HG03066 (cell line): ENCODE measurements at regions not wholly inside any gene's neighbourhood (a gene's known extent, or its start where the extent isn't known, plus 50 kb on each side); places are given as distances from the start of the nearest gene placed in this dataset.

ENCODE experiments used
- ATAC-seq: cut with Tn5 transposase; IDR thresholded peaks from one replicate; pipeline ENCODE4 v1.9.1; 2021; ENCODE audit warnings: low read depth; ENCODE audit not compliant: unreplicated experiment

DNA sequence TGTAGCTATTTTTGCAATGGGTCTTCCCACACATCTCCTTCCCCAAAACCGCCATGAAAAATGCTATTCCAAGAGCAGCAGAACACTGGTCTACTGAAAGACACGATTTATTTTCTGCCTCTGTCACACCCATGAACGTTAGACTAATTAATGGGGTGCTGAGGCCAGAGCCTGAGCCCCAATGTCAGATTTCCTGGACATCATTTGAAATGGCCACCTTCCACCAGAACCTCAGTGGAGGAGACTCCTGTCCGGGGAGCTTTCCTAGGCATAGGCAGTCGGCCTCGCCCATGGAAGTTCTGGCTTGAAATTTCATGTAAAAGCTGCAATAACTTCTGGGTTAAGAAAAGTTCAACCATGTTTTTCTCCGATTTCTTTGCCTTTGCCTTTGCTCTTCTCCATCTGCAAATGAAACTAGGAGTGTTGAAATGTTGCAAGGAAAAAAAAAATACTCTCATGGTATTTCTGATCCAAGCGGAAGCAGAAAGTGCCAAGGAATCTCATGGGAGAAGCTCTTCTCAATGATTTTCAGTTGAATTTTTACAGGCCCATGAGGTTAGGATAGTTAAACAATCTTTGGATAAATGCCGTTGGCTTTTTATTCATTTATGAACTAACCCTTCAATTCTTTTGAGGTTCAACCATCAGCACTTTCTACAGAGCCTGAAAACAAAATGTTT, 570.8 kb upstream of the MGMT start:
- no peak for ATAC-seq

- ATAC-seq = no peak
Measured at GRCh38 chr10:128896963-128897362, 570.1 kb upstream of the MGMT start.

- ATAC-seq = no peak
Measured at GRCh38 chr10:128897401-128898129, 569.5 kb upstream of the MGMT start.

GRCh38 chr10:128898133-128898915, 568.7 kb upstream of the MGMT start:
- ATAC-seq = no peak

- no peak for ATAC-seq
Measured at GRCh38 chr10:128898916-128899195, 568.2 kb upstream of the MGMT start.

- no peak for ATAC-seq
Measured at GRCh38 chr10:128900456-128900855, 566.6 kb upstream of the MGMT start.

GRCh38 chr10:128901236-128901635, 565.8 kb upstream of the MGMT start:
- no peak for ATAC-seq

GRCh38 chr10:128902031-128902710, 564.9 kb upstream of the MGMT start:
- no peak for ATAC-seq

DNA sequence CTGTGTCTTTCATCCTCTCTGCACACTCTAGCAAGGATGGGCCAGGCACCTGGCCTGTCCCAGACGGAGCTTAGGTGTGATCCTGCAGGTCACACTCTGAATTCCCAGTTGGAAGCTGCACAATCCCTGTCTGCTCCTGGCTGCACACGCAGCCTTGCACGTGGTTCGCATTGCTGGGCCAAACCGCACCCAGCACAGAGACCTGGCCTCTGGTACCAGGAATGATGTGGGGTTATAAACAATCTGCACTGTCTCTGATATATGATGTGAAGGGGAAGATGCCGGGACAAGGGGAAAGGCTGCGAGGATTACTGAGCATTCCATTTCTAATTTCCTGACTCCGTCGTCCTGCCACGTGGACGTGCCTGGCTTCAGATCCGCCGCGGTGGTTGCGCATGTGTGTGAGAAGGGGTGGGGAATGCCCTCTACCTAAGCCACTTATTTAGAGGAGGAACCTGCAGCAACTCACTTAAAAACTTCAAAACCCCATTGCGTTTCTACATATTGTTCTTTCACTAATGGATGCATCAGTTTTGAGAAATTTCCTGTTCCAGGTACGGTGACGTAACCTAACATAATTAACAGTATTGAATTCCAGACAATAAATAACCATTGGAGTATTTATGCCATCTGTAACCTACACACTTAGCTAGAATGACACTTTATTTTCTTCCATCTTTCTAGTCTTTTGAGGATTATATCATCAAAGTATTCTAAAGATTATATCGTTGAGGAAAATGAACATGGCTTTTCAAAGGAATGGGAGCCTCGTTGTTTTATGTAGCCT, 559.7 kb upstream of the MGMT start:
- no peak for ATAC-seq

GRCh38 chr10:128908099-128908498, 558.9 kb upstream of the MGMT start:
- no peak for ATAC-seq

- no peak for ATAC-seq
Measured at GRCh38 chr10:128908499-128908898, 558.5 kb upstream of the MGMT start.

DNA sequence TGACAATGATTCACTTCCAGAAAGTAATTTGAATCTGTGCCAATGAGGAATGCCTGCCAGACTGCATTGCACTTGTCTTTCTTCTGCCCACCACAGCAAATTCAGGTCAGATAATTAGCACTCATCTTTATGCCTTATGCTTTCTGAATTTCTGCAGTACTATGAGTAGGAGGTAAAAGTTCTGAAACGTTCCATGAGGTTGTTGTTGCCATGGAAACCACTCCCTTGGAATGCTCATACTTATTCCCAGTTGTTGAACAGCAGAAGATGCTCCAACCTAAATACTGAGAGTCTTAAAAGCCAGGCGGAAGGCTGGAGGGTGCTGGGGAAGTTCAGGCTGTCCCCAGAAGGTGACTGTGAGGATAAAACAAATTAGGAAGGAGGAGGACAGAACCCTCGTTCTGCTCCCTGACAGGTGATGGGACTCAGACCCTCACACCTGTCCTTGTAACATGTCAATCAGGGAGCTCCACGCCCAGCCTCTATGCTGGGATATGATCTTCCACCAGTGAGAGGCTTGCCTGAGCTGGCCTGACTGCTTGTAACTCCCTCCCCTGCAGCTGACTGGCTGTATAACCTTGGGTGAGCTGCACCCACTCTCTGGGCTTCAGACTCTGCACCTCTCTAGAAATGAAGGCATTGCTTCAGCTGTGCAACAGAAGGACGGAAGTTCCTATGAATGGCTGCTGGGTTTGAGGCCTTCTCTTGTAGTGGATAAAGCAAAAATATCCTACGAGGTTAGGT, 554.3 kb upstream of the MGMT start:
- ATAC-seq = no peak

DNA sequence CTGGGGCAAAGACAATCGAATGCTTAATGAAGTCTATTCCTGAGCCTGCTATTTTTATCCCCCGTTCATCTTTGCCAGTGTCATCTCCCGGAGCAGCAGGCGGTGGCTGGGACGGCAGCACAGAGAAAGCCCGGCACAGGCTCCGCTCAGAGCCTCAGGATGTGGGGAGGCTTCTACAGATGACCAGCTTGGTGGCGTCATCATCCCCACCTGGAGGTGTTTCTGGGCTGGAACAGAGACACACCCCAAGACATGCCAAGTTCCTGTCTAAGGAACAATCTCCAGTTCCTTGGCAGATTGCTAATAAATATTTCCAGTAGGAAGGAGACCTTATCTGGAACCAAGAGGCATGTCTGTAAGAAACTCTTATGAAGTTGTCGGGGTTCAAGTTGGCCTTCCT, 552.4 kb upstream of the MGMT start:
- no peak for ATAC-seq

GRCh38 chr10:128915630-128916029, 551.4 kb upstream of the MGMT start:
- no peak for ATAC-seq

- ATAC-seq = no peak
Measured at GRCh38 chr10:128916383-128916782, 550.7 kb upstream of the MGMT start.

GRCh38 chr10:128921389-128922022, 545.5 kb upstream of the MGMT start:
- no peak for ATAC-seq

DNA sequence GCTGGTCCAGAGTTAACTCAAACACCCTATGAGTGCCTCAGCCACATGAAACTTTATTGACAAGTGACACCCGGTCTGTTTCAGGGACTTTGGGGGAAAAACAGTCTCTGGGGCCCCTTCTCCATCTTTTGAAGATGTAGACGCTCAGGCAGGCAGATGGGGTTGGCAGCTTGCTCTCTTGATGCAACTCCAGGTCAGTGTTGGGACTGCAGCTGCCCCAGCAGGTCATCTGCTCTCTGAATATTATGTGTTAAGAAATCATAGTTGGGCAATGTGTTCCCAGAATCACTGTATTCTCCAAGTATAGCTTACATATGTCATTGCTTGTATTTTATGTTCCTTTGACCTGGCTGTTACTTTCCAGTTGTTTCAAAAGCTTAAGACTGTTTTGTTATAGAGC, 544.9 kb upstream of the MGMT start:
- no peak for ATAC-seq

DNA sequence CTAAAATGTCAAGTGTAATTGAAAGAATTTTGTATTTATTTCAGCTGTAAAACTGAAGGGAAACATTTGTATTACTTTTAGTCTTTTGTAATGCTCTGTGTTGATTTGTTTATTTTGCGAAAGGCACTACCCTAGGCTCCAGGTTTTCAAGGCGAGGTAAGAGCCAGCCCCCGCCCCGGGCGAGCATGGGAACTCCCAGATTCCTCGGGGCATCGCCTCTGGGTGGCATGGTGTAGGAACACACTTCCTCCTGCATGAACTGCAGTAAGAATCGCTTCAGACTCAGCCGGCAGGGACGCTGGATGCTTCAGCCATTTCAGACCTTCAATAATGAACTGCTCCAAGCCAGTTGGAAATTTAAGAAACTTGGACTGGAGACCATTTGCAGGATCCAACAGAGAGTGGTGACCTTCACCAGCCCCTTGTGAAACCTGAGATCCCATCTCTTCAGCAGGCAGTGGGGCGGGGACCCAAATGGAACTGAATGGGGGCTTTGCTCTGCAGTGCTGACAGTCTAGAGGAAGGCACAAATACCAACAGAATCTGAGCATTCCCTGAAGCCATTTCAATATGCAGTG, 544.3 kb upstream of the MGMT start:
- no peak for ATAC-seq

GRCh38 chr10:128924918-128925317, 542.1 kb upstream of the MGMT start:
- ATAC-seq = no peak
